H9 (cell line): ENCODE measurements at regions not wholly inside any gene's neighbourhood (a gene's known extent, or its start where the extent isn't known, plus 50 kb on each side); places are given as distances from the start of the nearest gene placed in this dataset.

ENCODE experiments used
- DNase-seq: peaks from one replicate; pipeline ENCODE4 v3.0.0-alpha.2; 2017
- H2AFZ ChIP-seq: one replicate; pipeline ENCODE4 v1.6.1; 2013; ENCODE audit warnings: mild to moderate bottlenecking, low read length, control low read depth, moderate library complexity
- H2AK5ac ChIP-seq: 2 replicates; pipeline ENCODE4 v1.6.1; 2013; ENCODE audit warnings: low read length, control low read depth, mixed read lengths; ENCODE audit not compliant: insufficient read length
- H2BK120ac ChIP-seq: one replicate; pipeline ENCODE4 v1.6.1; 2013; ENCODE audit warnings: low read depth, mild to moderate bottlenecking, low read length, control low read depth, inconsistent platforms; ENCODE audit not compliant: poor library complexity, severe bottlenecking
- H2BK12ac ChIP-seq: 2 replicates; pipeline ENCODE4 v1.6.1; 2013; ENCODE audit warnings: low read length, control low read depth, mixed read lengths, low read depth; ENCODE audit not compliant: insufficient read length
- H2BK15ac ChIP-seq: 2 replicates; pipeline ENCODE4 v1.6.1; 2013; ENCODE audit warnings: low read depth, low read length, control low read depth
- H2BK20ac ChIP-seq: one replicate; pipeline ENCODE4 v1.6.1; 2013; ENCODE audit warnings: low read depth, mild to moderate bottlenecking, low read length, control low read depth, inconsistent platforms; ENCODE audit not compliant: poor library complexity, severe bottlenecking
- H2BK5ac ChIP-seq: 2 replicates; pipeline ENCODE4 v1.6.1; 2013; ENCODE audit warnings: low read length, control low read depth, mixed read lengths; ENCODE audit not compliant: insufficient read length
- H3K14ac ChIP-seq: 2 replicates; pipeline ENCODE4 v1.6.1; 2013; ENCODE audit warnings: low read length, control low read depth; ENCODE audit not compliant: insufficient read depth
- H3K18ac ChIP-seq: 2 replicates; pipeline ENCODE4 v1.6.1; 2013; ENCODE audit warnings: low read depth, mild to moderate bottlenecking, mixed read lengths, low read length, control low read depth; ENCODE audit not compliant: insufficient read length
- H3K23ac ChIP-seq: 2 replicates; pipeline ENCODE4 v1.6.1; 2013; ENCODE audit warnings: low read length, control low read depth, mixed read lengths, low read depth; ENCODE audit not compliant: insufficient read length
- H3K23me2 ChIP-seq: 2 replicates; pipeline ENCODE4 v1.6.1; 2013; ENCODE audit warnings: low read depth, mild to moderate bottlenecking, mixed read lengths, low read length, control low read depth; ENCODE audit not compliant: insufficient read length, poor library complexity, severe bottlenecking
- H3K27ac ChIP-seq: 2 replicates; pipeline ENCODE4 v1.5.1; 2013; ENCODE audit warnings: low read length, control low read depth, mixed read lengths, low read depth; ENCODE audit not compliant: insufficient read length
- H3K27me3 ChIP-seq: 2 replicates; pipeline ENCODE4 v1.6.1; 2013; ENCODE audit warnings: low read length, control low read depth, inconsistent platforms; ENCODE audit not compliant: insufficient read depth
- H3K4ac ChIP-seq: 2 replicates; pipeline ENCODE4 v1.6.1; 2013; ENCODE audit warnings: low read depth, mild to moderate bottlenecking, control low read depth, inconsistent platforms, low read length, moderate library complexity
- H3K4me1 ChIP-seq: 2 replicates; pipeline ENCODE4 v1.6.1; 2013; ENCODE audit warnings: low read length, control low read depth, inconsistent platforms; ENCODE audit not compliant: insufficient read depth
- H3K4me2 ChIP-seq: 2 replicates; pipeline ENCODE4 v1.6.1; 2013; ENCODE audit warnings: low read length, control low read depth, mixed read lengths; ENCODE audit not compliant: insufficient read length, insufficient read depth
- H3K56ac ChIP-seq: 2 replicates; pipeline ENCODE4 v1.6.1; 2013; ENCODE audit warnings: low read depth, mild to moderate bottlenecking, mixed read lengths, low read length, control low read depth; ENCODE audit not compliant: insufficient read length
- H3K79me1 ChIP-seq: 2 replicates; pipeline ENCODE4 v1.6.1; 2013; ENCODE audit warnings: low read depth, mild to moderate bottlenecking, moderate library complexity, low read length, control low read depth, inconsistent platforms; ENCODE audit not compliant: insufficient read depth, poor library complexity, severe bottlenecking
- H3K79me2 ChIP-seq: 2 replicates; pipeline ENCODE4 v1.6.1; 2013; ENCODE audit warnings: low read length, control low read depth, inconsistent platforms; ENCODE audit not compliant: insufficient read depth
- H3K9ac ChIP-seq: 2 replicates; pipeline ENCODE4 v1.6.1; 2013; ENCODE audit warnings: low read length, control low read depth, mixed read lengths; ENCODE audit not compliant: insufficient read length; ENCODE audit errors: extremely low read depth
- H3K9me3 ChIP-seq: one replicate; pipeline ENCODE4 v1.6.1; 2013; ENCODE audit warnings: low read depth, low read length, inconsistent platforms; ENCODE audit not compliant: control insufficient read depth
- H3T11ph ChIP-seq: one replicate; pipeline ENCODE4 v1.6.1; 2013; ENCODE audit warnings: mild to moderate bottlenecking, low read length, control low read depth, inconsistent platforms
- H4K20me1 ChIP-seq: one replicate; pipeline ENCODE4 v1.6.1; 2013; ENCODE audit not compliant: control insufficient read depth, insufficient read length, insufficient read depth
- H4K5ac ChIP-seq: 2 replicates; pipeline ENCODE4 v1.6.1; 2013; ENCODE audit warnings: low read depth, mild to moderate bottlenecking, mixed read lengths, low read length, control low read depth; ENCODE audit not compliant: insufficient read length
- H4K8ac ChIP-seq: replicated peaks from 2 replicates; pipeline ENCODE4 v1.6.1; 2013; ENCODE audit warnings: low read length, control low read depth, mixed read lengths, low read depth; ENCODE audit not compliant: insufficient read length
- H4K91ac ChIP-seq: 2 replicates; pipeline ENCODE4 v1.6.1; 2013; ENCODE audit warnings: low read depth, mild to moderate bottlenecking, moderate library complexity, mixed read lengths, low read length, control low read depth; ENCODE audit not compliant: insufficient read length
- H3K27ac Mint-ChIP-seq, 3 experiments: 2 replicates in 2 of 3; 3 replicates in 1 of 3; pipeline ENCODE4 v1.8.0; 2020 to 2021; ENCODE audit warnings: mixed read lengths in 3 of 3, mild to moderate bottlenecking in 1 of 3, moderate library complexity in 1 of 3
- H3K27me3 Mint-ChIP-seq: 2 replicates; pipeline ENCODE4 v1.8.0; 2021; ENCODE audit warnings: low read depth, mild to moderate bottlenecking, moderate library complexity, mixed read lengths
- H3K36me3 Mint-ChIP-seq, 3 experiments: 2 replicates in 2 of 3; 3 replicates in 1 of 3; pipeline ENCODE4 v1.8.0; 2020 to 2021; ENCODE audit warnings: low read depth in 3 of 3, mixed read lengths in 3 of 3; ENCODE audit not compliant: insufficient read depth in 1 of 3
- H3K4me1 Mint-ChIP-seq, 2 experiments: 2 replicates each; pipeline ENCODE4 v1.8.0; 2020; ENCODE audit warnings: mixed read lengths in 2 of 2
- H3K4me3 Mint-ChIP-seq, 2 experiments: 2 replicates in 1 of 2; 3 replicates in 1 of 2; pipeline ENCODE4 v1.8.0; 2020 to 2021; ENCODE audit warnings: mild to moderate bottlenecking in 2 of 2, mixed read lengths in 2 of 2, moderate library complexity in 1 of 2
- H3K9me3 Mint-ChIP-seq, 2 experiments: 2 replicates in 1 of 2; 3 replicates in 1 of 2; pipeline ENCODE4 v1.8.0; 2020; ENCODE audit warnings: mild to moderate bottlenecking in 2 of 2, mixed read lengths in 2 of 2, moderate library complexity in 1 of 2
- WGBS: extraction: QIAGEN DNeasy Blood & Tissue Kit; methylation state at CpG from one replicate; pipeline ENCODE4 v1.1.7; 2013; ENCODE audit warnings: missing lambda C conversion rate, low lambda C conversion rate, mixed read lengths; ENCODE audit not compliant: insufficient read length; ENCODE audit errors: extremely low coverage; 5-methylcytosine and 5-hydroxymethylcytosine counted together
- TF ChIP-seq, protein P1 (sequence below): fragments of 200-600 bp; sonication (generic); conservative IDR thresholded peaks from 3 replicates; pipeline ENCODE4 v1.8.0; 2021; ENCODE audit warnings: antibody characterized with exemption, mild to moderate bottlenecking

DNA sequence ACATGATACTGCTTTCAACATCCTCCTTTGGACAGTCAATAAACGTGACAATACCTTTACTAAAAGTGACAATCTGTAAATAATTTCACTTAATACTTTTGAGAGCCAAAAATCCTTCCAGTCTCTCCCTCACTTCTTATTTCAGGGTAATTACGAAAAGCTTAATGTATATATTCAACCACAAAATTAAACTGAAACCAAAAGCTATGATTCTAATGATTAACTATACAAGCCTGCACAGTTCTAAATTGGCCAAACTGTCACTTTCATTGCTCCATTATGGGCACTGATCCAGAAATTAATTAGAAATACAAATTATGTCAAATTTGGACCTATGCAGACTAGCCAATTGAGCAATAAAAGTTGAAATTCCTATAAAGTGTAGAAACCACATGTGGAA lies 696.5 kb upstream of the MIS18BP1 start:
- no peak overlapping the region for H4K8ac ChIP-seq
- no peaks in the 10 kb centered on the region for H3K9me3 ChIP-seq
- H3K23me2 ChIP-seq: no peaks in the 10 kb centered on the region
- H3K36me3 Mint-ChIP-seq: no peaks in the 10 kb centered on the region
- H3K4me2 ChIP-seq: no peak overlapping the region
- no peak overlapping the region for H3K18ac ChIP-seq
- H3K4me1 ChIP-seq: no peaks in the 10 kb centered on the region
- H3K23ac ChIP-seq: no peak overlapping the region
- H3K27me3 ChIP-seq: no peaks in the 10 kb centered on the region
- no peak overlapping the region for H2BK12ac ChIP-seq
- H3K9me3 Mint-ChIP-seq: no peaks in the 10 kb centered on the region
- WGBS: no CpG with 5 or more reads among the region's 2 CpGs
- no peak overlapping the region for H3K56ac ChIP-seq
- no peak overlapping the region for H3K14ac ChIP-seq
- TF ChIP-seq, protein P1, sequence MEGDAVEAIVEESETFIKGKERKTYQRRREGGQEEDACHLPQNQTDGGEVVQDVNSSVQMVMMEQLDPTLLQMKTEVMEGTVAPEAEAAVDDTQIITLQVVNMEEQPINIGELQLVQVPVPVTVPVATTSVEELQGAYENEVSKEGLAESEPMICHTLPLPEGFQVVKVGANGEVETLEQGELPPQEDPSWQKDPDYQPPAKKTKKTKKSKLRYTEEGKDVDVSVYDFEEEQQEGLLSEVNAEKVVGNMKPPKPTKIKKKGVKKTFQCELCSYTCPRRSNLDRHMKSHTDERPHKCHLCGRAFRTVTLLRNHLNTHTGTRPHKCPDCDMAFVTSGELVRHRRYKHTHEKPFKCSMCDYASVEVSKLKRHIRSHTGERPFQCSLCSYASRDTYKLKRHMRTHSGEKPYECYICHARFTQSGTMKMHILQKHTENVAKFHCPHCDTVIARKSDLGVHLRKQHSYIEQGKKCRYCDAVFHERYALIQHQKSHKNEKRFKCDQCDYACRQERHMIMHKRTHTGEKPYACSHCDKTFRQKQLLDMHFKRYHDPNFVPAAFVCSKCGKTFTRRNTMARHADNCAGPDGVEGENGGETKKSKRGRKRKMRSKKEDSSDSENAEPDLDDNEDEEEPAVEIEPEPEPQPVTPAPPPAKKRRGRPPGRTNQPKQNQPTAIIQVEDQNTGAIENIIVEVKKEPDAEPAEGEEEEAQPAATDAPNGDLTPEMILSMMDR: no peak
- H2AK5ac ChIP-seq: no peak overlapping the region
- H3K27ac ChIP-seq: no peak overlapping the region
- H3K9ac ChIP-seq: no peak overlapping the region
- H4K91ac ChIP-seq: no peak overlapping the region
- no peak overlapping the region for H3K4ac ChIP-seq
- H3K79me1 ChIP-seq: no peaks in the 10 kb centered on the region
- H3K4me1 Mint-ChIP-seq: peaks cover 0 to 6% of the 10 kb centered on the region in 2 experiments; a peak in 1 of 4 replicates
- no peak overlapping the region for H2BK5ac ChIP-seq
- no peaks in the 10 kb centered on the region for H3K79me2 ChIP-seq
- no peak for DNase-seq
- no peak overlapping the region for H2BK120ac ChIP-seq
- H3T11ph ChIP-seq: no peak overlapping the region
- no peaks in the 10 kb centered on the region for H3K27me3 Mint-ChIP-seq
- H4K5ac ChIP-seq: no peak overlapping the region
- no peaks in the 10 kb centered on the region for H4K20me1 ChIP-seq
- H2BK20ac ChIP-seq: no peak overlapping the region
- no peak overlapping the region for H3K4me3 Mint-ChIP-seq
- no peak overlapping the region for H3K27ac Mint-ChIP-seq
- no peak overlapping the region for H2BK15ac ChIP-seq
- H2AFZ ChIP-seq: no peak overlapping the region
